Calu3 (cell line): ENCODE measurements at regions not wholly inside any gene's neighbourhood (a gene's known extent, or its start where the extent isn't known, plus 50 kb on each side); places are given as distances from the start of the nearest gene placed in this dataset.
A peak's percentile ranks its signal among the peaks of the same experiment; 100 is the strongest.

Experiments used
- BruUV-seq: library from RNA; stranded (reverse); fragments of 400-500 nt; replicated peaks from 2 replicates; lab custom pipeline; 2021; lab: Mats Ljungman, UMichigan
- CTCF ChIA-PET: fragments of 300-600 bp; sonication (Branson Sonifier 250); formaldehyde crosslinking; loops from one replicate; lab custom pipeline; 2022; ENCODE audit warnings: antibody characterized with exemption; lab: Charles Lee
- DNase-seq: peaks from one replicate; pipeline ENCODE4 v3.0.0; 2022
- H3K27ac Mint-ChIP-seq: one replicate; pipeline ENCODE4 v1.8.0; 2022; ENCODE audit warnings: mixed read lengths; ENCODE audit not compliant: unreplicated experiment
- H3K27me3 Mint-ChIP-seq: one replicate; pipeline ENCODE4 v1.8.0; 2022; ENCODE audit warnings: mixed read lengths; ENCODE audit not compliant: unreplicated experiment
- H3K36me3 Mint-ChIP-seq: one replicate; pipeline ENCODE4 v1.8.0; 2022; ENCODE audit warnings: mild to moderate bottlenecking, moderate library complexity, mixed read lengths; ENCODE audit not compliant: insufficient read depth, unreplicated experiment
- H3K4me1 Mint-ChIP-seq: one replicate; pipeline ENCODE4 v1.8.0; 2022; ENCODE audit warnings: mild to moderate bottlenecking, low read depth, mixed read lengths; ENCODE audit not compliant: unreplicated experiment
- H3K4me3 Mint-ChIP-seq: one replicate; pipeline ENCODE4 v1.8.0; 2022; ENCODE audit warnings: mild to moderate bottlenecking, low read depth, moderate library complexity, mixed read lengths; ENCODE audit not compliant: unreplicated experiment
- H3K9me3 Mint-ChIP-seq: one replicate; pipeline ENCODE4 v1.8.0; 2022; ENCODE audit warnings: low read depth, mixed read lengths; ENCODE audit not compliant: unreplicated experiment
- intact Hi-C: fragments of 100-400 bp; cut with micrococcal nuclease; formaldehyde crosslinking; loops from one replicate; pipeline ENCODE4 v1.10.0; 2022; ENCODE audit not compliant: unreplicated experiment
- TF ChIP-seq, protein P1 (sequence below): fragments of 200-600 bp; IDR thresholded peaks from one replicate; pipeline ENCODE4 v1.8.0; 2022; ENCODE audit warnings: antibody characterized with exemption; ENCODE audit not compliant: unreplicated experiment

DNA sequence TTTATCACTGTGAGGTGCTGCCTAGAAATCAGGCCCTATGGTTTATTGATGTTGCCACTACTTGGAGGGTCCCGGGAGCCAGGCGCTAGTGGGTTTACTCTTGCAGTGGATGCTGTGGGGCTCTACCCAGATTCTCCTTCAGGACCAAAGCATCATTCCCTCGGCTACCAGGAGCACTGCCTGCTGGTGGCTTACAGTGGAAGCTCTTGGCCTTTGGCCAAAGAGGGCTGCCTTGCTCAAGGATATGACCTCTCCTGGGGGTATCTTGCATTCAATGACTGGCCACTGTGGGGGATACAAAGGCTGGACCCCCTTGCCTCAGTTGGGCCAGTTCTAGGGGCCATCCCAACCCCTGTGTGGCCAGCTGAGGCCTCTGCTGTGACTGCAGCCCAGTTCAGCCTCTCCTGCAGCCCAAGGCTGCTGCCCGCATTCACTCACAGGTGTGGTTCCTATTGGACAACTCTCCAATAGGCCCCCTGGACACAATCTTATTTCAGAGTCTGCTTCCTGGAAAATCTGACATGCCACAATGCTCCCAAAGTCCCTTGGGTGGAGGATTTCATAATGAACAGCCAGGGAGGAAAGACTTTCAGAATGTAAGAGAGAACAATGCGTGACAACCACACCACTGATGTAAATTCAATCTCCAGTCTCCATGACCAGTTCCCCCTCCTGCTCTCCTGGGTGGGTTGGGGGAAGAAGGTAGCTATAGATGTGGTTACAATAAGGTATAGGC, 196.3 kb downstream of the SNX10 start:
- peaks cover 18% of the 10 kb centered on the region for H3K9me3 Mint-ChIP-seq
- no peaks in the 10 kb centered on the region for H3K36me3 Mint-ChIP-seq
- intact Hi-C loops, result no loop called here
- no peak overlapping the region for H3K4me3 Mint-ChIP-seq
- no peaks in the 10 kb centered on the region for H3K27me3 Mint-ChIP-seq
- H3K27ac Mint-ChIP-seq, result no peak overlapping the region
- CTCF ChIA-PET, result no interaction called here
- DNase-seq, result no peak
- peaks cover 30% of the 10 kb centered on the region for H3K4me1 Mint-ChIP-seq
- BruUV-seq, result no TSS peak
- TF ChIP-seq, protein P1, sequence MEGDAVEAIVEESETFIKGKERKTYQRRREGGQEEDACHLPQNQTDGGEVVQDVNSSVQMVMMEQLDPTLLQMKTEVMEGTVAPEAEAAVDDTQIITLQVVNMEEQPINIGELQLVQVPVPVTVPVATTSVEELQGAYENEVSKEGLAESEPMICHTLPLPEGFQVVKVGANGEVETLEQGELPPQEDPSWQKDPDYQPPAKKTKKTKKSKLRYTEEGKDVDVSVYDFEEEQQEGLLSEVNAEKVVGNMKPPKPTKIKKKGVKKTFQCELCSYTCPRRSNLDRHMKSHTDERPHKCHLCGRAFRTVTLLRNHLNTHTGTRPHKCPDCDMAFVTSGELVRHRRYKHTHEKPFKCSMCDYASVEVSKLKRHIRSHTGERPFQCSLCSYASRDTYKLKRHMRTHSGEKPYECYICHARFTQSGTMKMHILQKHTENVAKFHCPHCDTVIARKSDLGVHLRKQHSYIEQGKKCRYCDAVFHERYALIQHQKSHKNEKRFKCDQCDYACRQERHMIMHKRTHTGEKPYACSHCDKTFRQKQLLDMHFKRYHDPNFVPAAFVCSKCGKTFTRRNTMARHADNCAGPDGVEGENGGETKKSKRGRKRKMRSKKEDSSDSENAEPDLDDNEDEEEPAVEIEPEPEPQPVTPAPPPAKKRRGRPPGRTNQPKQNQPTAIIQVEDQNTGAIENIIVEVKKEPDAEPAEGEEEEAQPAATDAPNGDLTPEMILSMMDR, result no peak

DNA sequence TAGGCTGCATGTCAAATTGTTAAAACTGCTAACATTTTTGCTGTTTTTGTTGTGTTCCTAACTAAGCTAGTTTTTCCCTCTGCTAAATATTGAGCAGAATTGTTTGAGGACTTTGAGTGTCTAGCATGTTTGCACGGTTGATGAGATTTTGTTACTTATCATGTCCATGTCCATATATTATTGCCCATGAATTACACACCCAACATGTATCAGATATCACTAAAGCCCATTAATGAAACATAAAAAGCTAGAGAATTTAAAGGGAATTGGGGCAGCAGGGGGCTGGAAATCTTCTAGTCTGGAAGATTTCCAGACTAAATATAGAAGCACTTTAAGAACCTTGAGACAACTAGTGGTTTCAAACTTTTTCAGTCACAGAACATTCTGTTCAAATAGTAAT, 197.7 kb downstream of the SNX10 start:
- Mint-ChIP-seq H3K9me3 (peaks cover 12% of the 10 kb centered on the region), H3K27me3 (no peaks in the 10 kb centered on the region), H3K27ac (no peak overlapping the region), H3K36me3 (no peaks in the 10 kb centered on the region), H3K4me1 (peaks cover 32% of the 10 kb centered on the region), H3K4me3 (no peak overlapping the region)
- BruUV-seq, result no TSS peak
- DNase-seq, result no peak
- CTCF ChIA-PET, result interaction anchor here (1.3 kb wide), 1 partner anchor 26 kb away, joined by 3 read pairs; no protein-coding TSS in a partner anchor
- TF ChIP-seq, protein P1, result no peak
- intact Hi-C loops, result no loop called here

DNA sequence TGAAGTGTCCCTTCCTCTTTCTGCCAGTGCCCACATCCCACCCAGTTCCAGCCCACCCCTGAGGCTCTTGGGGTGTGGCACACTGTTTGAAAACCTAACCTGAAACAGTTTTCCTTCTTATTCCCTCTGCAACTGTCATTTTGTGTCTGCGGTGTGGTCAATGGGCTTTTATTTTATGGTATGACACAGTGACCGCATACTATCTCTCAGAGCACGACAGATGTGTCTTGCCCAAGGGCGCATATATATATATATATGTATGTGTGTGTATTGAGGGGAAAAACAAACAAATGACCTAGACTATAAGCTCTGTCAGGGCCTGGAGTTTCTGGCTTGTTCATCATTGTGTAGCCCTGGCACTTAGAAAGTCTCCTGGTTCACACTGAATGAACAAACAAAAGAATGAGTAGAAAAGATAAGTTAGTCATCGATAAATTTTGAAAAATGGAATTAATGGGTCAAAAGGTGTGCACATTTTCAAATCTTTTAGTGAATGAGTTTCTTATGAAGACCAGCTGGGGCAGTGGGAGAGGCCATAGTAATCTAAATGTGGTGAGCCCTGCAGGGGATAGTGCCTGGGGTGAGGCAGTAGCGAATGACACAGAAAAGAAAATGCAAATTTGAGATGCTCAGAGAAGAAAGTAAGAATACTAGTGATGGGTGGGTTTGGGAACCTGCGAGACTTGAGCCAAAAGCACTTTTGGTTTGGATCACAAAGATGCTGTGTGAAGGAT, 198.4 kb downstream of the SNX10 start:
- no peak for DNase-seq
- TF ChIP-seq, protein P1, result no peak
- H3K4me3 Mint-ChIP-seq, result no peak overlapping the region
- no peaks in the 10 kb centered on the region for H3K27me3 Mint-ChIP-seq
- intact Hi-C loops, result no loop called here
- H3K27ac Mint-ChIP-seq, result no peak overlapping the region
- peaks cover 8% of the 10 kb centered on the region for H3K9me3 Mint-ChIP-seq
- no peaks in the 10 kb centered on the region for H3K36me3 Mint-ChIP-seq
- H3K4me1 Mint-ChIP-seq, result peaks cover 38% of the 10 kb centered on the region
- CTCF ChIA-PET, result interaction anchor here (1.3 to 2.3 kb wide), 3 partner anchors 25 to 178 kb away, joined by 3 to 12 read pairs (median 7); no protein-coding TSS in a partner anchor
- no TSS peak for BruUV-seq

DNA sequence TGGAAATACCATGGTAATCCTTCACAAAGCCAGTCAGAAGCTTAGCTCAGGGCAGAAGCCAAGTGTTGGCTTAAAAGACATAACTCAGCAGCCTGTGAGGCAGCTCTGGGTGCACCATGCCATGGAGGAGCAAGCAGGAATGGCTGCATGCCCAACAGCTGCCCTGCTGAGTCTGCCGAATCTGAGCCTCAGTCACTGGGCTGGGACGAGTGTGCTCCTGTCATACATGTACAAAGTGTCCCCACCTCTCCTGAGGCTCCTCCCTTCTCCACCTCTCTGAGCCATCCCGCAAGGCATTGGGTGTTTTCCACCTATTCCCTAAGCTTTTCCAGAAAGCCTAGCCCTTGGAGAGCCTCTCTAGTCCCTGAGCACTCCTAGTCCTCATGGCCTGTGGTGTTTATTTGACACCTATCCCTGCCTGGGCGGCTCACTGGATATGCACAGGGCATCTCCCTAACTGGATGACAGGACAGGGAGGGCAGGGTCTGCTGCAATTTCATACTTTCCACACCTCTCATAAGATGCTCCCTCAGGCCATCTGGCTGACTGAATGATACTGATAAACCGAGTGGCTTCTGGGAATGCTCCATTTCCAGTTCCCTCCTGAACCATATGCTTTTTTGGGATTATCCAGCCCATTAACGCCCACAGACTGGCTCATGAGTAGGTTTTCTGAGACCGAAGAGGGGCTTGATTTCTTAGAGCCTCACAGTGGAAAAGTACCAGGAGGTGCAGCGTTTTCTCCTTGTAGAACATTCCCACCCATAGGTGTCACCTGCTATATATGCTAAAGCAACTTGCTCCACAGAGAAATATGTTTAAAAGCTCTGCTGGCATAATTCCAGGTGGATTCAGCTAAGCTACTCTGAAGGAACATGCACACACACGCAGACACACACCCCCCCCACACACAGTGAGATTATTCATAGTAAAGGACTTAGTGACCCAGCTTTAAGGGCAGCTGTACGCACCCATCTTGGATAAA, 199.3 kb downstream of the SNX10 start:
- Mint-ChIP-seq H3K27me3 (no peaks in the 10 kb centered on the region), H3K4me1 (peaks cover 47% of the 10 kb centered on the region), H3K36me3 (no peaks in the 10 kb centered on the region), H3K9me3 (no peaks in the 10 kb centered on the region), H3K4me3 (no peak overlapping the region), H3K27ac (peak overlapping the region; percentile 30)
- BruUV-seq, result no TSS peak
- peak; percentile 61 for DNase-seq
- CTCF ChIA-PET, result interaction anchor here (0.6 to 2.3 kb wide), 12 partner anchors 12 to 177 kb away, joined by 3 to 12 read pairs (median 4); no protein-coding TSS in a partner anchor
- TF ChIP-seq, protein P1, result no peak
- intact Hi-C loops, result no loop called here
